ENCODE measurements at regions not wholly inside any gene's neighbourhood (a gene's known extent, or its start where the extent isn't known, plus 50 kb on each side); places are given as distances from the start of the nearest gene placed in this dataset.

GRCh38 chr12:90855534-90855933, 99.4 kb downstream of the CCER1 start:
- H3K9ac ChIP-seq (ENCODE audit: control insufficient read depth, insufficient read depth, low read length), result no peak overlapping the region
- FAIRE-seq (no peak), DNase-seq (ENCODE audit: low read depth, low spot score) (no peak), ATAC-seq (no peak)
- no peak overlapping the region for H3K4me3 ChIP-seq
- whole genome bisulfite sequencing (ENCODE audit: insufficient coverage, insufficient replicate concordance, low lambda C conversion rate, missing lambda C conversion rate), result 7% methylated on average over 1 of the region's 1 CpG
- no peaks in the 10 kb centered on the region for H3K36me3 ChIP-seq (ENCODE audit: control insufficient read depth in 2 of 2, insufficient read depth in 2 of 2, low read length in 1 of 2)
- intact Hi-C loops (cut with micrococcal nuclease; ENCODE audit: unreplicated experiment), result loop anchor here (10.0 kb wide), 1 partner anchor 1381 kb away; no protein-coding TSS in a partner anchor
- H3K9me3 ChIP-seq (replicated peaks; ENCODE audit: control insufficient read depth, insufficient read depth, low read length), result no peaks in the 10 kb centered on the region
- no peaks in the 10 kb centered on the region for H3K27me3 ChIP-seq (replicated peaks in 1 of 2; ENCODE audit: control insufficient read depth in 2 of 2, insufficient read depth in 2 of 2, low read length in 1 of 2)
- H3K4me2 ChIP-seq (ENCODE audit: control insufficient read depth, insufficient read depth), result no peak overlapping the region
- SMC1A ChIA-PET (ENCODE audit: uncharacterized antibody, unreplicated experiment), result no interaction called here
- CTCF ChIA-PET, result interaction anchor here (0.6 to 1.3 kb wide), 3 partner anchors 38 to 1436 kb away, joined by 3 to 5 read pairs (median 4); no protein-coding TSS in a partner anchor
- POLR2A ChIA-PET, result no interaction called here
- BruUV-seq (replicated peaks), result no TSS peak
- no peaks in the 10 kb centered on the region for H3K79me2 ChIP-seq (ENCODE audit: control insufficient read depth, insufficient read depth, low read length)
- no peak overlapping the region for H2AFZ ChIP-seq (ENCODE audit: control insufficient read depth, low read depth, low read length)
- H4K20me1 ChIP-seq (ENCODE audit: control insufficient read depth, insufficient read depth), result no peaks in the 10 kb centered on the region
- H3K27ac ChIP-seq (ENCODE audit: control insufficient read depth, insufficient read depth), result no peak overlapping the region
- in situ Hi-C loops (cut with MboI), result no loop called here
- no peaks in the 10 kb centered on the region for H3K4me1 ChIP-seq (ENCODE audit: control insufficient read depth, insufficient read depth, low read length)
- no peak for TF ChIP-seq BCL11A (IDR thresholded peaks at IDR 0.05; ENCODE audit: low read depth, low read length)
- TF ChIP-seq ZBED1 (IDR thresholded peaks at IDR 0.05; ENCODE audit: borderline replicate concordance), result no peak
- TF ChIP-seq MYC (IDR thresholded peaks at IDR 0.05; ENCODE audit: insufficient read depth, insufficient read length, insufficient replicate concordance, low read length, severe bottlenecking), result no peak
- no peak for TF ChIP-seq SREBF1 (IDR thresholded peaks at IDR 0.05; ENCODE audit: low read length)
- no peak for TF ChIP-seq TBL1XR1 (IDR thresholded peaks at IDR 0.05; ENCODE audit: low read depth, low read length)
- no peak for TF ChIP-seq ZZZ3 (IDR thresholded peaks at IDR 0.05; ENCODE audit: control insufficient read depth, insufficient read length, low read depth)
- no peak for TF ChIP-seq BCL3 (IDR thresholded peaks at IDR 0.05; ENCODE audit: borderline replicate concordance, insufficient read depth, low read depth, low read length, poor library complexity, severe bottlenecking)
- no peak for TF ChIP-seq TAF1 (IDR thresholded peaks at IDR 0.05; ENCODE audit: borderline replicate concordance, low read depth, low read length)
- RAD21 ChIA-PET (ENCODE audit: unreplicated experiment), result no interaction called here

All from GM12878 (cell line).